Right renal cortex interstitium (tissue), 3 donors: ENCODE measurements at regions not wholly inside any gene's neighbourhood (a gene's known extent, or its start where the extent isn't known, plus 50 kb on each side); places are given as distances from the start of the nearest gene placed in this dataset.

ENCODE experiments used
- DNase-seq, 3 donors: peaks; one replicate each; pipeline ENCODE4 v3.0.0-alpha.2; 2013; ENCODE audit warnings: low read depth in 3 of 3, low spot score in 2 of 3

- DNase-seq: no peak
Measured at GRCh38 chr21:23438081-23438480, 2169.2 kb downstream of the MRPL39 start.

DNA sequence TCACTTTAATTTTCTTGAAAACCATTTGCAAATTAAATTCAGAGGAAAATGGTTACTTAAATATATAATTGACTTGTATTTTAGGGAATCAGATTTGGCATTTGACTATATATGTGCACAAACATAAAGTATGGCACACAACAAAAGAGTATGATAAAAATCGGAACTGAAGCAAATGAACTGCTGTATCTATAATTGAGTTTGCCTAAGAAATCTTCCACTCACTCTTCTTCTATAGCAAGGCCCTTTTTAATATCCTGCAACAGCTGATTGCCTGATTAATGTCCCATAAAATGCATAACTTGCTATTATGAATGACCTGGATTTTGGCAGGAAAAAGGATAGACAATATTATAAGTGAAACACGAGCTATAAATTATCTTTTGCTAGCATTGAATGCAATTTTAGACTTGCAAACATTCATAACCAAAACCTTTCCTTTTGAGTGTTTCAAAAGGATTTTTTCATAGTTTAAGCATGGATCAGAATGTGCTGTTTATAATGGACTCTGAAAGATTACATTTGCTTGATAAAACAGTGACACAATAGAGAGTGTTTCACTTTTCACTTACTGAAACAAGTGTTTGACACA is 2204.3 kb downstream of the MRPL39 start:
- no peak for DNase-seq

DNA sequence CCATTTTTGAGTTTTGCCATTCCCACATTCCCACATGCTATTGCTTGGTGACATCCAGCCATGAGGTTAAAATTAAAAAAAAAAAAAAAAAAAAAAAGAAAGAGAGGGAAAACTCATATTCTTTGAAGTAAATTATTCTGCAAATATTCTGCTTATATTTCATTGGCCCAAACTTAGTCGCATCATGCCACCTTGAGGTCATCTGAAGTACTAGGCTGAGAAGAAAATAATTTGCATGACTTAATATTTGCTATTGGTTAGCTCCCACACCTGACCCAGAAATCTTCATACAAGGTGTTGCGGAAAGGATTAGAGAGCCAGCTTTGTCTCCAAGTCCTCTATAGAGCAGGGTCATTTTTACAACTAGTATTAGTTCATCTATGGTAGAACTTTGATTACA is 2206.0 kb downstream of the MRPL39 start:
- no peak for DNase-seq

GRCh38 chr21:23398726-23399125 is 2208.6 kb downstream of the MRPL39 start:
- DNase-seq: no peak

DNA sequence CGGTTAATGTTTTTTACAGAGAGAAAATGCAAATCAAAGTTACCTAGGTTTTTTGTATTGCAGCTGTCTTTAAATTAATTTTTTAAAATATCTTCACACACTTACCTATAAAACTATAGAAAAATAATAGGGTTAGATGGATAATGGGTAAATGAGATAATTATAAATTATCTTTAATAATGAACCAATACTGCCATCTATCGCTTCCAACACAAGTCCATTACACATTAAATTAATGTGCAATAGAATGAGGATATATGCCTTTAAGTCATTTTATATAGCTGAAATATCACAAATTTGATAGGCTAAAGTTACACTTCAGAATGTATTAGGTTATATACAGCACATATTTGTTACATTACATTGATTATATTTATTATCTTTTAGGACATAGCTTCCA is 2212.8 kb downstream of the MRPL39 start:
- no peak for DNase-seq

GRCh38 chr21:23384679-23385078 is 2222.6 kb downstream of the MRPL39 start:
- no peak for DNase-seq

DNA sequence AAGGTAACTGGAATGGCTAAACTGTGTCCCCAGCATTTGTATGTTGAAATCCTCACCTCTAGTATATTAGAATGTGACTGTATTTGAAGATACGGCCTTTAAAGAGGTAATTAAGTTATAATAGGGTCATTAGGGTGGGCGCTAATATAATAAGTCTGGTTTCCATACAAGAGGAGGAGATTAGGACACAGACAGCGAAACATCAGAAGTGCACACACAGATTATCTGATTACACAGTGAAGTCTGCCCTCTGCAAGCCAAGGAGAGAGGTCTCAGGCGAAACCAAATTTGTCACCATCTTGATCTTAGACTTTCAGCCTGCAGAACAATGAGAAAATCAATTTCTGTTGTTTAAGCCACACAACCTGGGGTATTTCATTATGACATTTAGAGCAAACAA is 2233.1 kb downstream of the MRPL39 start:
- no peak for DNase-seq

DNA sequence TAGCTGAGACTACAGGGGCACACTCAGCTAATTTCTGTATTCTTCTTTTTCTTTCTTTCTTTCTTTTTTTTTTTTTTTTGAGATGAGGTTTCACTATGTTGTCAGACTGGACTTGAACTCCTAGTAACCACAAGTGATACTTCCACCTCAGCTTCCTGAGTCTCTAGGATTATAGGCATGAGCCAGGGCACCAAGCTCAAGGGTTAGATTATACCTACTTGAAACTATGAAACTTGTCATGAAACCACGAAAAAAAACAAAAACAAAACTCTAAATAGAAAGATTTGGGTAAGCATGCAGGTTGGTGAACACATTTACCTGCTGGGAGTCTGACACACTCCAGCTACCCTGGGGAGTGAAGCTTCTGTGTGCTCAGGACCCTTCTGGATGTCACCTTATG is 2250.4 kb downstream of the MRPL39 start:
- DNase-seq: no peak

GRCh38 chr21:23316190-23316589 is 2291.1 kb downstream of the MRPL39 start:
- no peak for DNase-seq

DNA sequence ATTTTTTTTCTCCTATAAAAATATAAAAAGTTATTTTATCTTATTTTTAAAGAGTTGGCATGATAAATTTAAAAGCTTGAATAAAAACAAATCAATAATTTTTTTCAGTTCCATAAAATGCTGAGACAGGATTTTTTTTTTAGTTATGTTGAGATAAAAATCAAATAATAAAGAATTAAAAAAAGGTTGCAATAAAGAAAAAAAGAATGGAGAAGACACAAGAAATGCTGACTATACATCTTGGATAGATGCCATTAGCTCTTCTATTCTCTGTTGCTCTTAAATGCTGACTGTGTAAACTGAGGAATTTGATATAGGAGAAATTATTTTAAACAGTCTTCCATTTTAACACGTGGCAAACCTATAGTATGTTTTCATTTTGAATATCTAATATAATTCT is 2298.5 kb downstream of the MRPL39 start:
- no peak for DNase-seq

DNA sequence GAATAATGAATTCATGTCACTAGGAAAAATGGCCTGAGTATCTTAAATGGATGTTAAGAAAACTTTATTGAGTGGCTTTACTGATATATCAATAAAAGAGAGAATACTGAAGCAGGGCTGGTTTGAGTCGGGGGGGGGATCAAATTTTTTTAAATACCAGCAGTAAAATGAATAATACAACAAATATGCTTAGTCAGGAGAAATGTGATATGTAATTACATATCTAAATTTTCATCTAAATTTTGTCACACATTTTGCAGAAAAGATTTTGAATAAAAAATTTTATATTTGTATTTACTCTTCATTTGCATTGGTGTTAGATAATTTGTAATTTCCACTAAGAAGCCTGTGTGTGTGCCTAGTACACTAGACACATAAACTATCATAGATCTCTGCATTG is 2300.2 kb downstream of the MRPL39 start:
- DNase-seq: no peak

- no peak for DNase-seq
Measured at GRCh38 chr21:23292292-23292691, 2294.1 kb downstream of the NCAM2 start.

DNA sequence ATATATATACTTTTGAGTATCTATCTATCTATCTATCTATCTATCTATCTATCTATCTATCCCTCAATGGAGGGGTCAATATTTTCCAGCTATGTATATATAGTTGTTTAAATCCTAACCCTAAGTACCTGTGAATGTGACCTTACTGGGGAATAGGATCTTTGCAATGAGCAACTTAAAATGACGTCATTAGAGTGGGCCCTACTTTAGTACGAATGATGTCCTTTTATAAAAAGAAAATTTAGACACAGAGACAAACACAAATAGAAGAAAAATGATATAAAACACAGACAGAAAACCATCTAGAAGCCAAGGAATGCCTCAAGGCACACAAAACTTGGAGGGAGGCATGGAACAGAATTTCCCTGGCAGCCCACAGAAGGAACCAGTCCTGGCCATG is 2283.7 kb downstream of the NCAM2 start:
- no peak for DNase-seq

GRCh38 chr21:23249760-23250159 is 2251.6 kb downstream of the NCAM2 start:
- no peak for DNase-seq

DNA sequence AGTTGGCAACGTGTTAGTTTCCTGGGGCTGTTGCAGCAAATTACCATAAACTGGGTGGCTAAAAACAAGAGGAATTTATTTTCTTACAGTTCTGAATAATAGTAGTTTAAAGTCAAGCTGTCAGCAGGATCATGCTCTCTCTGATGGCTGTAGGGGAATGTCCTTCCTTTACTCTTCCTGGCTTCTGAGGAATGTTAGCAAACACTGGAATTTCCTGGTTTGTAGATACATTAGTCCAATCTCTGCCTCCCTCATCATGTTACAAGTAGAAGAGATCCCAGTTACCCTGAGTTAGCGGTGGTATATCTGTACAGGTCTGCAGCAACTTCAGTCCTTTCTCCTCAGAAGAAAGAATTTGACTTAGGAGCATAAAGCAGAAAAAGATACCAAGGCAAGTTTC is 2249.1 kb downstream of the NCAM2 start:
- no peak for DNase-seq

- DNase-seq: no peak
Measured at GRCh38 chr21:23245255-23245654, 2247.0 kb downstream of the NCAM2 start.

DNA sequence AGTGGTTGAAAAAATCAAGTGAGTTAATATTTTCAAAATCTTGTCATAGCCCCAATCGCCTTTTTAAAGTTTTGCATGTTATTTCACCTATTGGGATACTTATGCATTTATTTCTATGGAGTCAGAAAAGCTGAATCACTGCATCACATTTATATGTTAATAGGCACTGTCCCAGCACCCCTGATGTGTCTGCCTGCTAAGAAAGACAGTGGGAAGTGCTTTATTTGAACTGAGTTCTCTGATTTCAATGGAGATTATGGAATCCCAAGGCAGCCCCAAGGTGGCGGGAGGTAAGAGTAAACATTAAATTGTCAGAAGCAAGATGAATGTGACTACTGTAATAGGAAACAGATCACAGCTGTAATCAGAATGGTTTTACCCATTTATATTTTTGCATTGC is 2225.7 kb downstream of the NCAM2 start:
- DNase-seq: no peak

DNA sequence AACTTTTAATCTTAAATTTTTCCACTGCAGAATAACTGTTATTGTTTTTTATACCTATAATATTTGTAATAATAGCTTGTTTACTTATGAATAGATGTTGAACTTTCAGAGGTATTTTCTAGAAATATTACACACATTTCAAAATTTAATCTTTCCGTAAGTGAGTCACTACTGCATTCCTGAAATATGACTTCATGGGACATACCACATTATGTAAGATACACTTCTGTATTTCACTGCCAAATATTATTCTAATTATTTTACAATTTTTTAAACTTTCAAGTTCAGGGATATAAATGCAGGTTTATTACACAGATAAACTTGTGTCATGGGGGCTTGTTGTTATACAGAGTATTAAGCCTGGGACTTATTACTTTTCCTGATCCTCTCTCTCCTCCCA is 2220.5 kb downstream of the NCAM2 start:
- DNase-seq: no peak

- no peak for DNase-seq
Measured at GRCh38 chr21:23217597-23217996, 2219.4 kb downstream of the NCAM2 start.

DNA sequence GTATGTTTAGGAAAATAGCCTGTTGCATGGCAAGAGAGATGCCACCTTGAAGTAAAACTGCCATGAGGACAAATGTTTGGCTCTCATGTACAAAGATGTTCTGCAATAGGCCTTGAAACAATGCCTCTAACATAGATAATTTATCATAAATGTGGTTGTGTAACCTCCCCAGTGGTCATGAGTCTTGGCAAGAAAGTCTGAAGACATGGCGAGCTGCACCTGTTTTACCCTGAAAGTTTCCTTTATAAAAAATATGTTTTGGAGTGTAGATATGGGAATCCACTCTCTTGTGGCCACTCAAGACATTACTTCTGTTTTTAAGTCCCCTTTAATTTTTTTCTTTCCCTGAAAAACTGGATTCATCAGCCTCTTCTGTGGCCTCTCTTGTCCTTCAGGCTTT is 2217.1 kb downstream of the NCAM2 start:
- DNase-seq: no peak
